A549 (cell line): ENCODE measurements at regions not wholly inside any gene's neighbourhood (a gene's known extent, or its start where the extent isn't known, plus 50 kb on each side); places are given as distances from the start of the nearest gene placed in this dataset.
"Not testable (repeated sequence)": the region's sequence is repeated elsewhere in the genome, so short reads cannot be mapped to it uniquely, and the experiment has no call there.

Experiments used
- CHD2 ChIP-seq: fragments of 150-350 bp; IDR thresholded peaks from 2 replicates; pipeline ENCODE4 v1.6.1; 2014; ENCODE audit warnings: low read length; ENCODE audit not compliant: partially characterized antibody
- EP300 ChIP-seq, 2 experiments: fragments of >200 bp; sonication (Bioruptor Twin); formaldehyde crosslinking; IDR thresholded peaks; 2 replicates in 1 of 2; 3 replicates in 1 of 2; pipeline ENCODE4 v1.6.1; 2016 to 2017
- ESRRA ChIP-seq: fragments of 150-350 bp; IDR thresholded peaks from 2 replicates; pipeline ENCODE4 v1.6.1; 2014; ENCODE audit warnings: mild to moderate bottlenecking, low read length, borderline replicate concordance
- JUN ChIP-seq, 2 experiments: fragments of >200 bp; sonication (Bioruptor Twin); formaldehyde crosslinking; IDR thresholded peaks; 2 replicates in 1 of 2; 3 replicates in 1 of 2; pipeline ENCODE4 v1.6.1; 2016 to 2017
- JUNB ChIP-seq: fragments of >200 bp; sonication (Bioruptor Twin); formaldehyde crosslinking; IDR thresholded peaks from 2 replicates; pipeline ENCODE4 v1.6.1; 2016
- KDM1A ChIP-seq: fragments of 200-600 bp; sonication (generic); IDR thresholded peaks from 2 replicates; pipeline ENCODE4 v1.6.1; 2016; ENCODE audit warnings: low read depth, mild to moderate bottlenecking
- PHF8 ChIP-seq: fragments of 200-600 bp; sonication (generic); IDR thresholded peaks from 2 replicates; pipeline ENCODE4 v1.6.1; 2016; ENCODE audit warnings: low read depth, mild to moderate bottlenecking, antibody characterized with exemption, moderate library complexity, borderline replicate concordance
- POLR2A ChIP-seq: IDR thresholded peaks from 2 replicates; pipeline ENCODE4 v1.6.1; 2012; ENCODE audit warnings: mild to moderate bottlenecking, low read length
- ZNF302 ChIP-seq: fragments of 250-450 bp; sonication (Bioruptor Pico); IDR thresholded peaks from 2 replicates; pipeline ENCODE4 v1.9.0; 2021; ENCODE audit warnings: inconsistent platforms, mild to moderate bottlenecking, moderate library complexity
- TF ChIP-seq, protein P1 (sequence below): fragments of >200 bp; sonication (Bioruptor Twin); formaldehyde crosslinking; IDR thresholded peaks from 3 replicates; pipeline ENCODE4 v1.5.1; 2016
- TF ChIP-seq, protein P2 (sequence below): IDR thresholded peaks from 2 replicates; pipeline ENCODE4 v1.6.1; 2012
- TF ChIP-seq, protein P3 (sequence below): fragments of 200-600 bp; sonication (generic); IDR thresholded peaks from 2 replicates; pipeline ENCODE4 v1.6.1; 2016; ENCODE audit warnings: antibody characterized with exemption, mild to moderate bottlenecking, moderate library complexity

DNA sequence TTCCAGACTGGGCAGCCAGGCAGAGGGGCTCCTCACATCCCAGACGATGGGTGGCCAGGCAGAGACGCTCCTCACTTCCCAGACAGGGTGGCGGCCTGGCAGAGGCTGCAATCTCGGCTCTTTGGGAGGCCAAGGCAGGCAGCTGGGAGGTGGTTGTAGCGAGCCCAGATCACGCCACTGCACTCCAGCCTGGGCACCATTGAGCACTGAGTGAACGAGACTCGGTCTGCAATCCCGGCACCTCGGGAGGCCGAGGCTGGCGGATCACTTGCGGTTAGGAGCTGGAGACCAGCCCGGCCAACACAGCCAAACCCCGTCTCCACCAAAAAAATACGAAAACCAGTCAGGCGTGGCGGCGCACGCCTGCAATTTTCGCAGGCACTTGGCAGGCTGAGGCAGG, 321.4 kb upstream of the SGCG start:
- TF ChIP-seq, protein P1, sequence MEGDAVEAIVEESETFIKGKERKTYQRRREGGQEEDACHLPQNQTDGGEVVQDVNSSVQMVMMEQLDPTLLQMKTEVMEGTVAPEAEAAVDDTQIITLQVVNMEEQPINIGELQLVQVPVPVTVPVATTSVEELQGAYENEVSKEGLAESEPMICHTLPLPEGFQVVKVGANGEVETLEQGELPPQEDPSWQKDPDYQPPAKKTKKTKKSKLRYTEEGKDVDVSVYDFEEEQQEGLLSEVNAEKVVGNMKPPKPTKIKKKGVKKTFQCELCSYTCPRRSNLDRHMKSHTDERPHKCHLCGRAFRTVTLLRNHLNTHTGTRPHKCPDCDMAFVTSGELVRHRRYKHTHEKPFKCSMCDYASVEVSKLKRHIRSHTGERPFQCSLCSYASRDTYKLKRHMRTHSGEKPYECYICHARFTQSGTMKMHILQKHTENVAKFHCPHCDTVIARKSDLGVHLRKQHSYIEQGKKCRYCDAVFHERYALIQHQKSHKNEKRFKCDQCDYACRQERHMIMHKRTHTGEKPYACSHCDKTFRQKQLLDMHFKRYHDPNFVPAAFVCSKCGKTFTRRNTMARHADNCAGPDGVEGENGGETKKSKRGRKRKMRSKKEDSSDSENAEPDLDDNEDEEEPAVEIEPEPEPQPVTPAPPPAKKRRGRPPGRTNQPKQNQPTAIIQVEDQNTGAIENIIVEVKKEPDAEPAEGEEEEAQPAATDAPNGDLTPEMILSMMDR, result not testable (repeated sequence)
- not testable (repeated sequence) for TF ChIP-seq CHD2; POLR2A; ESRRA; JUNB; ZNF302 (CRISPR knock-in tag); EP300 (IDR thresholded peaks at IDR 0.05); PHF8; KDM1A; JUN (IDR thresholded peaks at IDR 0.05)
- TF ChIP-seq, protein P2, sequence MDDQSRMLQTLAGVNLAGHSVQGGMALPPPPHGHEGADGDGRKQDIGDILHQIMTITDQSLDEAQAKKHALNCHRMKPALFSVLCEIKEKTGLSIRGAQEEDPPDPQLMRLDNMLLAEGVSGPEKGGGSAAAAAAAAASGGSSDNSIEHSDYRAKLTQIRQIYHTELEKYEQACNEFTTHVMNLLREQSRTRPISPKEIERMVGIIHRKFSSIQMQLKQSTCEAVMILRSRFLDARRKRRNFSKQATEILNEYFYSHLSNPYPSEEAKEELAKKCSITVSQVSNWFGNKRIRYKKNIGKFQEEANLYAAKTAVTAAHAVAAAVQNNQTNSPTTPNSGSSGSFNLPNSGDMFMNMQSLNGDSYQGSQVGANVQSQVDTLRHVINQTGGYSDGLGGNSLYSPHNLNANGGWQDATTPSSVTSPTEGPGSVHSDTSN, result not testable (repeated sequence)
- TF ChIP-seq, protein P3, sequence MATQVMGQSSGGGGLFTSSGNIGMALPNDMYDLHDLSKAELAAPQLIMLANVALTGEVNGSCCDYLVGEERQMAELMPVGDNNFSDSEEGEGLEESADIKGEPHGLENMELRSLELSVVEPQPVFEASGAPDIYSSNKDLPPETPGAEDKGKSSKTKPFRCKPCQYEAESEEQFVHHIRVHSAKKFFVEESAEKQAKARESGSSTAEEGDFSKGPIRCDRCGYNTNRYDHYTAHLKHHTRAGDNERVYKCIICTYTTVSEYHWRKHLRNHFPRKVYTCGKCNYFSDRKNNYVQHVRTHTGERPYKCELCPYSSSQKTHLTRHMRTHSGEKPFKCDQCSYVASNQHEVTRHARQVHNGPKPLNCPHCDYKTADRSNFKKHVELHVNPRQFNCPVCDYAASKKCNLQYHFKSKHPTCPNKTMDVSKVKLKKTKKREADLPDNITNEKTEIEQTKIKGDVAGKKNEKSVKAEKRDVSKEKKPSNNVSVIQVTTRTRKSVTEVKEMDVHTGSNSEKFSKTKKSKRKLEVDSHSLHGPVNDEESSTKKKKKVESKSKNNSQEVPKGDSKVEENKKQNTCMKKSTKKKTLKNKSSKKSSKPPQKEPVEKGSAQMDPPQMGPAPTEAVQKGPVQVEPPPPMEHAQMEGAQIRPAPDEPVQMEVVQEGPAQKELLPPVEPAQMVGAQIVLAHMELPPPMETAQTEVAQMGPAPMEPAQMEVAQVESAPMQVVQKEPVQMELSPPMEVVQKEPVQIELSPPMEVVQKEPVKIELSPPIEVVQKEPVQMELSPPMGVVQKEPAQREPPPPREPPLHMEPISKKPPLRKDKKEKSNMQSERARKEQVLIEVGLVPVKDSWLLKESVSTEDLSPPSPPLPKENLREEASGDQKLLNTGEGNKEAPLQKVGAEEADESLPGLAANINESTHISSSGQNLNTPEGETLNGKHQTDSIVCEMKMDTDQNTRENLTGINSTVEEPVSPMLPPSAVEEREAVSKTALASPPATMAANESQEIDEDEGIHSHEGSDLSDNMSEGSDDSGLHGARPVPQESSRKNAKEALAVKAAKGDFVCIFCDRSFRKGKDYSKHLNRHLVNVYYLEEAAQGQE, result not testable (repeated sequence)
